ENCODE measurements at regions not wholly inside any gene's neighbourhood (a gene's known extent, or its start where the extent isn't known, plus 50 kb on each side); places are given as distances from the start of the nearest gene placed in this dataset.

DNA sequence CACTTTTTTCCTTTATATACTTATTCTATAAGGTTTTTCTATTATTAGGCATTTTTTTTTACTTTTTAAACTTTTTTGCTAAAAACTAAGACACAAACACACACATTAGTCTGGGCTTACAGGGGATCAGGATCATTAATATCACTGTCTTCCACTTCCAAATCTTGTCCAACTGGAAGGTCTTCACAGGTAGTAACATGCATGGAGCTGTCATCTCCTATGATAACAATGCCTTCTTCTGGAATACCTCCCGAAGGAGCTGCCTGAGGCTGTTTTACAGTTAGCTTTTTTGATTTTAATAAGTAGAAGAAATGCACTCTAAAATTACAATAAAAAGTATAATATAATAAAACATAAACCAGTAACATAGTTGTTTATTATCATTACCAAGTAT is 345.5 kb upstream of the PTGER4 start:
- Histone ChIP-seq H3K4me1 (no peaks in the 10 kb centered on the region), H3K27ac (no peak overlapping the region), H3K36me3 (ENCODE audit: low read depth, missing control alignments) (no peaks in the 10 kb centered on the region), H3K4me3 (no peak overlapping the region), H3K9me3 (no peaks in the 10 kb centered on the region), H3K27me3 (no peaks in the 10 kb centered on the region)
- no peak for TF ChIP-seq POLR2A (IDR thresholded peaks at IDR 0.05)
- TF ChIP-seq, protein P1, sequence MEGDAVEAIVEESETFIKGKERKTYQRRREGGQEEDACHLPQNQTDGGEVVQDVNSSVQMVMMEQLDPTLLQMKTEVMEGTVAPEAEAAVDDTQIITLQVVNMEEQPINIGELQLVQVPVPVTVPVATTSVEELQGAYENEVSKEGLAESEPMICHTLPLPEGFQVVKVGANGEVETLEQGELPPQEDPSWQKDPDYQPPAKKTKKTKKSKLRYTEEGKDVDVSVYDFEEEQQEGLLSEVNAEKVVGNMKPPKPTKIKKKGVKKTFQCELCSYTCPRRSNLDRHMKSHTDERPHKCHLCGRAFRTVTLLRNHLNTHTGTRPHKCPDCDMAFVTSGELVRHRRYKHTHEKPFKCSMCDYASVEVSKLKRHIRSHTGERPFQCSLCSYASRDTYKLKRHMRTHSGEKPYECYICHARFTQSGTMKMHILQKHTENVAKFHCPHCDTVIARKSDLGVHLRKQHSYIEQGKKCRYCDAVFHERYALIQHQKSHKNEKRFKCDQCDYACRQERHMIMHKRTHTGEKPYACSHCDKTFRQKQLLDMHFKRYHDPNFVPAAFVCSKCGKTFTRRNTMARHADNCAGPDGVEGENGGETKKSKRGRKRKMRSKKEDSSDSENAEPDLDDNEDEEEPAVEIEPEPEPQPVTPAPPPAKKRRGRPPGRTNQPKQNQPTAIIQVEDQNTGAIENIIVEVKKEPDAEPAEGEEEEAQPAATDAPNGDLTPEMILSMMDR (IDR thresholded peaks at IDR 0.05): no peak
- WGBS, 2 donors: 85% methylated on average over 1 of the region's 1 CpG
- DNase-seq: no peak
- intact Hi-C loops (cut with DNase I; ENCODE audit: low total_unique reads): no loop called here

DNA sequence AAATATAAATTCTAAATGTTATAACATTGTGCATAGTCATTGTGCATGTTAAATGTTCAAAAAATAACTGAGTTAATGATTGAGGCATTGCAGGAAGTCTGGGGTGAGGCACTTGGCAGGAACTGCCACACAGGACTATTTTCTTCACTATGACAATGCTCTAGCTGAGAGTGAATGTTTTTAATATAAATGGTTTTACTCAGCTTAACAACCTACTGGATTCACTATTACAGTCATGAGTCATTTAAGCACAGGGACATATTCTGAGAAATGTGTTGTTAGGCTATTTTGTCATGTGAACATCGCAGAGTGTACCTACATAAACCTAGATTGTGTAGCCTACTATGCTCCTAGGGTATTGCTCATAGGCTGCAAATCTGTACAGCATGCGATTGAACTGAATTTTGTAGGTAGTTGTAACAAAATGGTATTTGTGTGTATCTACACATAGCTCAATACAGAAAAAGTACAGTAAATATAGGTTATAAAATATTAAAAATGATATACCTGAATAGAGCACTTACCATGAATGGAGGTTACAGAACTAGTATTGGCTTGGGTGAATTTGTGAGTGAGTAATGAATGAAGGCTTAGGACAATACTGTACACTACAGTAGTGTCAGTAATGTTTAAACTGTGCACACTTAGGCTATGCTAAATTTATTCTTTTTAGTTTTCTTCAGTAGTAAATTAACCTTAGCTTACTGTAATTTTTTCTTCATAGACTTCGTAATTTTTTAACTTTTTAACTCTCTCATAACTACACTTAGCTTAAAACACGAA is 346.1 kb upstream of the PTGER4 start:
- TF ChIP-seq, protein P1 (IDR thresholded peaks at IDR 0.05): no peak
- TF ChIP-seq POLR2A (IDR thresholded peaks at IDR 0.05): no peak
- intact Hi-C loops (cut with DNase I; ENCODE audit: low total_unique reads): no loop called here
- no peak overlapping the region for H3K27ac ChIP-seq
- H3K9me3 ChIP-seq: no peaks in the 10 kb centered on the region
- H3K4me1 ChIP-seq: no peaks in the 10 kb centered on the region
- H3K4me3 ChIP-seq: no peak overlapping the region
- DNase-seq: no peak
- 81 to 87% methylated on average over 4 of the region's 4 CpGs for WGBS, 2 donors
- no peaks in the 10 kb centered on the region for H3K27me3 ChIP-seq
- no peaks in the 10 kb centered on the region for H3K36me3 ChIP-seq (ENCODE audit: low read depth, missing control alignments)

DNA sequence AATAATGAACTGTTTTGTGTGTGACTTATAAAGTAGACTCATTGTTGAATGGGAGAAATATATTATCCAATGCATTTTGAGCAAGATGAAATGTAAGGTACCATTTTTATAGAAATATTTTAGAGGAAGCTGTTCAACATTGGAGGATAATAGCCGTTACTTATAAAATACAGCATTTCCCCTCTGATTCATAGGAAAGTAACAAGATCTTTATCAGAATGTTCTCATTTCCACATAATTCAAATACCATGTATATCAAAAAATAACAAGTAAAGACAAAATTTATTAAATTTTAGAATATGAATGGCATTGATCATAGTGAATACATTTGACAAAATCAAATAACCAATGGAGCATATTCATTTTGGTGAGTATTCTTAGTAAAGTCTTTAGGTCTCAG is 346.7 kb upstream of the PTGER4 start:
- Histone ChIP-seq H3K4me3 (no peak overlapping the region), H3K27ac (no peak overlapping the region), H3K9me3 (no peaks in the 10 kb centered on the region), H3K27me3 (no peaks in the 10 kb centered on the region), H3K4me1 (no peaks in the 10 kb centered on the region), H3K36me3 (ENCODE audit: low read depth, missing control alignments) (no peaks in the 10 kb centered on the region)
- intact Hi-C loops (cut with DNase I; ENCODE audit: low total_unique reads): no loop called here
- WGBS, 2 donors: 74 to 97% methylated on average over 1 of the region's 1 CpG
- no peak for TF ChIP-seq POLR2A (IDR thresholded peaks at IDR 0.05)
- TF ChIP-seq, protein P1 (IDR thresholded peaks at IDR 0.05): no peak
- no peak for DNase-seq

DNA sequence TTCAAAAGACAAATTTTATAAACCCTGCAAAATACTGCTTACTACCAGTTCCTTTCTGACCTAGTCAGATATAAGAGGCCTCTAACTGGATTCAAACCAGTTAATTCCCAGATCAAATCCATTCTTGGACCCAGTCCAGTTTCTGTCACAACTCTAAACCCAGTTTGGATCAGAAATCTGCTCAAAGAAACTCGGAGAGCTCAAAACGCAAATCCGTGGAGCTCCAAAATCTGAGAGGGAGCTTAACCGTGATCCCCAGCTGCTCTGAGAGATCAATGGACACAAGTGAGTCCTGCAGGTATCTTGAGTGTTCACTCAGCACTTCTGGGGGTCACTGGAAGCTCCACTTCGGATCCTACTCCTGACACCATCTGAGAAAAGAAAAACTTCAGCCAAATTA is 348.1 kb upstream of the PTGER4 start:
- 75 to 77% methylated on average over 5 of the region's 5 CpGs for WGBS, 2 donors
- intact Hi-C loops (cut with DNase I; ENCODE audit: low total_unique reads): no loop called here
- Histone ChIP-seq H3K27ac (no peak overlapping the region), H3K36me3 (ENCODE audit: low read depth, missing control alignments) (no peaks in the 10 kb centered on the region), H3K4me3 (no peak overlapping the region), H3K4me1 (no peaks in the 10 kb centered on the region), H3K9me3 (no peaks in the 10 kb centered on the region), H3K27me3 (no peaks in the 10 kb centered on the region)
- TF ChIP-seq, protein P1 (IDR thresholded peaks at IDR 0.05): no peak
- no peak for TF ChIP-seq POLR2A (IDR thresholded peaks at IDR 0.05)
- DNase-seq: no peak

DNA sequence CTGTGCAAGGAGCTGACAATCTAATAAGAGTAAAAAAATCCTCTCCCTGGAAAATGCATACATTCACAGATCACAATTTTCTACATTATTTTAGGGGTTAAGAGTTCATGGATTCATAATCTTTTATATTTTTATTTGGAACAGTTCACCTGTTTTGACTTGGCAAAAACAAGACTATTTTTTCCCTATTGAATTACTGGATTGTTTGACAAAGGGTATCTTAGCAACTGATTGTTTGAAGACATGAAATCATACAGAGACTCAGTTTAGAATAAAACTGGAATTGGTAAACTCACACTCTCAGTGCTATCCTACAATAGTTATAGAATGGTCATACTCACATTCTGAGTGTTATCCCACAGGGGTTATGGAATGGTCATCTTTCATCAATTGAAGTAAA is 358.2 kb upstream of the PTGER4 start:
- intact Hi-C loops (cut with DNase I; ENCODE audit: low total_unique reads): no loop called here
- Histone ChIP-seq H3K9me3 (no peaks in the 10 kb centered on the region), H3K27me3 (no peaks in the 10 kb centered on the region), H3K4me3 (no peak overlapping the region), H3K36me3 (ENCODE audit: low read depth, missing control alignments) (no peaks in the 10 kb centered on the region), H3K4me1 (no peaks in the 10 kb centered on the region), H3K27ac (no peak overlapping the region)
- DNase-seq: no peak
- no peak for TF ChIP-seq POLR2A (IDR thresholded peaks at IDR 0.05)
- TF ChIP-seq, protein P1 (IDR thresholded peaks at IDR 0.05): no peak

Data from testis (tissue), 2 donors.